Neural progenitor cell (in vitro differentiated cells): ENCODE measurements at regions not wholly inside any gene's neighbourhood (a gene's known extent, or its start where the extent isn't known, plus 50 kb on each side); places are given as distances from the start of the nearest gene placed in this dataset.

ENCODE experiments used
- DNase-seq: peaks from one replicate; pipeline ENCODE4 v3.0.0-alpha.2; 2016; ENCODE audit warnings: low spot score
- H2AFZ ChIP-seq: fragments of 200-600 bp; sonication (generic); replicated peaks from 2 replicates; pipeline ENCODE4 v1.6.1; 2016; ENCODE audit warnings: antibody characterized with exemption
- H3F3A ChIP-seq: fragments of 200-600 bp; sonication (generic); 2 replicates; pipeline ENCODE4 v1.6.1; 2016; ENCODE audit warnings: antibody characterized with exemption, low read depth
- H3K27ac ChIP-seq: fragments of 200-600 bp; sonication (generic); 2 replicates; pipeline ENCODE4 v1.5.1; 2016; ENCODE audit warnings: mild to moderate bottlenecking
- H3K27me3 ChIP-seq: fragments of 200-600 bp; sonication (generic); 2 replicates; pipeline ENCODE4 v1.6.1; 2016; ENCODE audit warnings: mild to moderate bottlenecking, moderate library complexity
- H3K36me3 ChIP-seq: fragments of 200-600 bp; sonication (generic); 2 replicates; pipeline ENCODE4 v1.5.1; 2016
- H3K4me1 ChIP-seq: fragments of 200-600 bp; sonication (generic); 2 replicates; pipeline ENCODE4 v1.6.1; 2016; ENCODE audit warnings: mixed run types
- H3K4me2 ChIP-seq: fragments of 200-600 bp; sonication (generic); 2 replicates; pipeline ENCODE4 v1.6.1; 2016
- H3K4me3 ChIP-seq: fragments of 200-600 bp; sonication (generic); 2 replicates; pipeline ENCODE4 v1.5.1; 2016
- H3K79me2 ChIP-seq: fragments of 200-600 bp; sonication (generic); 2 replicates; pipeline ENCODE4 v1.6.1; 2016; ENCODE audit warnings: low read depth
- H3K9ac ChIP-seq: fragments of 200-600 bp; sonication (generic); 2 replicates; pipeline ENCODE4 v1.6.1; 2016
- H3K9me3 ChIP-seq: fragments of 200-600 bp; sonication (generic); 2 replicates; pipeline ENCODE4 v1.5.1; 2016; ENCODE audit warnings: low read depth
- H4K20me1 ChIP-seq: fragments of 200-600 bp; sonication (generic); 2 replicates; pipeline ENCODE4 v1.6.1; 2016; ENCODE audit warnings: low read depth
- H3K27ac Mint-ChIP-seq: 3 replicates; pipeline ENCODE4 v1.8.0; 2021; ENCODE audit warnings: mixed read lengths
- H3K27me3 Mint-ChIP-seq: 2 replicates; pipeline ENCODE4 v1.8.0; 2022; ENCODE audit warnings: low read depth, mild to moderate bottlenecking, inconsistent platforms, moderate library complexity, mixed read lengths; ENCODE audit not compliant: insufficient read depth
- H3K36me3 Mint-ChIP-seq: 3 replicates; pipeline ENCODE4 v1.8.0; 2021; ENCODE audit warnings: mixed read lengths
- H3K4me1 Mint-ChIP-seq: 3 replicates; pipeline ENCODE4 v1.8.0; 2021; ENCODE audit warnings: mixed read lengths
- H3K4me3 Mint-ChIP-seq: 3 replicates; pipeline ENCODE4 v1.8.0; 2021; ENCODE audit warnings: mild to moderate bottlenecking, moderate library complexity, mixed read lengths
- H3K9me3 Mint-ChIP-seq: 3 replicates; pipeline ENCODE4 v1.8.0; 2020; ENCODE audit warnings: mixed read lengths
- EZH2 ChIP-seq: fragments of 200-600 bp; sonication (generic); IDR thresholded peaks from 2 replicates; pipeline ENCODE4 v1.6.1; 2017; ENCODE audit warnings: antibody characterized with exemption, mild to moderate bottlenecking, moderate library complexity
- EZH2phosphoT487 ChIP-seq: fragments of 200-600 bp; sonication (generic); IDR thresholded peaks from 2 replicates; pipeline ENCODE4 v1.6.1; 2017; ENCODE audit warnings: antibody characterized with exemption
- TF ChIP-seq, protein P1 (sequence below): fragments of 200-600 bp; sonication (generic); IDR thresholded peaks from 2 replicates; pipeline ENCODE4 v1.5.1; 2017; ENCODE audit warnings: antibody characterized with exemption, mild to moderate bottlenecking

DNA sequence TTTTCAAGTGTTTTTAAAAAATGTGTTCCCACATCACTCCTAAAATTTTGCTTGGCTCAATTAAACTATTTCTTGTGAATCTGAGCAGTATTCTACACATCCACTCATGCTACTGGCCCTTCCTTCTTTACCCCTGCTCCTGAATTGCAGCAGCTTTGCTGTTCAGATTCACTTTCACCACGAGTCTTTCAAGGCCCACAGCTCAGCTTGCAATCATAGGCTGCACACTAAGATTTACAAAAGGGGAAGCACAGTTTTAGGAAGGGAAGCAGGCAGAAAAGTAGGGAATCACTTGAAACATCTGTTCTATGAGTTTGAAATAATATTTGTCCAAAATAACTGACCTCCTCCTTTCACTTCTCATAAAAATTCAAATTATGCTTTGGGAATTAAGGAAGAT, 70.9 kb upstream of the EDEM3 start:
- no peak for DNase-seq
- no peaks in the 10 kb centered on the region for H3K36me3 ChIP-seq
- H3K27ac ChIP-seq: no peak overlapping the region
- no peaks in the 10 kb centered on the region for H3K27me3 ChIP-seq
- peaks cover 7% of the 10 kb centered on the region for H3F3A ChIP-seq
- H3K4me1 ChIP-seq: peaks cover 12% of the 10 kb centered on the region
- no peak overlapping the region for H2AFZ ChIP-seq
- peaks cover 5% of the 10 kb centered on the region for H3K27me3 Mint-ChIP-seq
- H3K4me3 Mint-ChIP-seq: no peak overlapping the region
- no peaks in the 10 kb centered on the region for H3K9me3 Mint-ChIP-seq
- H3K9ac ChIP-seq: no peak overlapping the region
- H3K4me2 ChIP-seq: no peak overlapping the region
- H3K4me3 ChIP-seq: no peak overlapping the region
- no peaks in the 10 kb centered on the region for H3K79me2 ChIP-seq
- no peaks in the 10 kb centered on the region for H3K9me3 ChIP-seq
- H3K36me3 Mint-ChIP-seq: no peaks in the 10 kb centered on the region
- H4K20me1 ChIP-seq: no peaks in the 10 kb centered on the region
- TF ChIP-seq, protein P1, sequence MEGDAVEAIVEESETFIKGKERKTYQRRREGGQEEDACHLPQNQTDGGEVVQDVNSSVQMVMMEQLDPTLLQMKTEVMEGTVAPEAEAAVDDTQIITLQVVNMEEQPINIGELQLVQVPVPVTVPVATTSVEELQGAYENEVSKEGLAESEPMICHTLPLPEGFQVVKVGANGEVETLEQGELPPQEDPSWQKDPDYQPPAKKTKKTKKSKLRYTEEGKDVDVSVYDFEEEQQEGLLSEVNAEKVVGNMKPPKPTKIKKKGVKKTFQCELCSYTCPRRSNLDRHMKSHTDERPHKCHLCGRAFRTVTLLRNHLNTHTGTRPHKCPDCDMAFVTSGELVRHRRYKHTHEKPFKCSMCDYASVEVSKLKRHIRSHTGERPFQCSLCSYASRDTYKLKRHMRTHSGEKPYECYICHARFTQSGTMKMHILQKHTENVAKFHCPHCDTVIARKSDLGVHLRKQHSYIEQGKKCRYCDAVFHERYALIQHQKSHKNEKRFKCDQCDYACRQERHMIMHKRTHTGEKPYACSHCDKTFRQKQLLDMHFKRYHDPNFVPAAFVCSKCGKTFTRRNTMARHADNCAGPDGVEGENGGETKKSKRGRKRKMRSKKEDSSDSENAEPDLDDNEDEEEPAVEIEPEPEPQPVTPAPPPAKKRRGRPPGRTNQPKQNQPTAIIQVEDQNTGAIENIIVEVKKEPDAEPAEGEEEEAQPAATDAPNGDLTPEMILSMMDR: no peak
- TF ChIP-seq EZH2: no peak
- TF ChIP-seq EZH2phosphoT487: no peak
- peaks cover 18% of the 10 kb centered on the region for H3K4me1 Mint-ChIP-seq
- no peak overlapping the region for H3K27ac Mint-ChIP-seq

DNA sequence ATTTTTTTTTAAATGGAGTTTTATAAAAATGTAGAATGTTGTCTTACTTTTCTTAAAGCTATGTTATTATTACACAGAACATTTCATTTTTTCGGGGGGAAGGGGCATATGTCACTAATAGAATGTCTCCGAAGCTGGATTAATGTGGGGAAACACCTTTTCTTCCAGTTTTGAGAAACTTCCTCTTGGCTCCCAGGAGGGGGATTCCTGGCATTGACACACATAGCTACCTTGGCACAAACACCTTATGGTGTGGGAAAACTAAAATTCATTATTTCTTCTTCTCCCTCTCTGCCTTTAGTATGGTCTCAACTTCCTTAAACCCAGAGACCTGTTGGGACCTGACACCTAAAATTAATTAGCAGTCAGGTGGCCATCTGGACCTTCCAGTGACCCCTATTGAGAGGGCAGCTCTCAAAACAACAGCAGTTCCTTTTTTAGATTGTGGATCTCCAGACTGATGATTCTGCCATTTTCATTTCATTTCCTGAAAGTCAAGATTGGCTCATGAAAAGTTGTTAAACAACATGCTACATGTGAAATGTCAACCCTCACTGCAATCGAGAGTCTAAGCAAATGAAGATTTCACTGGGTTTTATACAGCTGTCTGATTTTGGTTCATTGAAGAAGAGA, 70.1 kb upstream of the EDEM3 start:
- TF ChIP-seq EZH2phosphoT487 (no peak), EZH2 (no peak)
- TF ChIP-seq, protein P1: no peak
- no peak overlapping the region for H2AFZ ChIP-seq

DNA sequence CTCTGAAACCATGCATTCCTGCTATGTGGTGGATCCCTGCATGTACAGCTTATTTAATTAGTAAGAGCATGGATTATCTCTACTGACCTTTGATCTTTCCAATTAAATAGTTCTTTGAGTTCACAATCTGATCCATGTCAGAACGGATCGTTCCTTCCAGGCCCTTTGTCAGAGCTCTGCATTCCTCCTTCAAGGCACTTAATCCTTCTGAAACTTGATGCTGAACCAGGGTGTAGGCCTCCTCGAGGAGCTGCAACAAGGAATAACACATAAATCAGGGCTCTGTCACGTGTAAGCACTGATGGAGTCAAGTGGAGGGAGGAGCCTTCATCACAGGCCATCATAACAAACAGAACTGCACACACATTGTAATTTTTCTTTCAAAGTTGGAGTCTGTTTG, 68.4 kb upstream of the EDEM3 start:
- no peaks in the 10 kb centered on the region for H3K79me2 ChIP-seq
- peaks cover 12% of the 10 kb centered on the region for H3K4me1 ChIP-seq
- H3K27ac ChIP-seq: no peak overlapping the region
- Mint-ChIP-seq H3K27me3 (peaks cover 5% of the 10 kb centered on the region), H3K4me1 (peaks cover 18% of the 10 kb centered on the region), H3K36me3 (no peaks in the 10 kb centered on the region), H3K9me3 (peaks cover 2% of the 10 kb centered on the region), H3K4me3 (no peak overlapping the region), H3K27ac (peak overlapping the region; percentile 61)
- H3K4me3 ChIP-seq: no peak overlapping the region
- TF ChIP-seq, protein P1: no peak
- TF ChIP-seq EZH2: no peak
- peak; percentile 87 for TF ChIP-seq EZH2phosphoT487
- H3K27me3 ChIP-seq: no peaks in the 10 kb centered on the region
- peak; percentile 70 for DNase-seq
- no peak overlapping the region for H2AFZ ChIP-seq
- peak overlapping the region; percentile 40 for H3K4me2 ChIP-seq
- H4K20me1 ChIP-seq: no peaks in the 10 kb centered on the region
- no peak overlapping the region for H3K9ac ChIP-seq
- H3K9me3 ChIP-seq: no peaks in the 10 kb centered on the region
- H3K36me3 ChIP-seq: no peaks in the 10 kb centered on the region
- H3F3A ChIP-seq: peaks cover 7% of the 10 kb centered on the region

More for the DNA sequence above, 70.1 kb upstream of the EDEM3 start:
- H3K79me2 ChIP-seq: no peaks in the 10 kb centered on the region
- H3K4me1 Mint-ChIP-seq: peaks cover 18% of the 10 kb centered on the region
- peaks cover 12% of the 10 kb centered on the region for H3K4me1 ChIP-seq
- H3K27me3 Mint-ChIP-seq: peaks cover 5% of the 10 kb centered on the region
- DNase-seq: no peak
- H3K9ac ChIP-seq: no peak overlapping the region
- no peaks in the 10 kb centered on the region for H3K9me3 ChIP-seq
- no peak overlapping the region for H3K4me2 ChIP-seq
- H3K27me3 ChIP-seq: no peaks in the 10 kb centered on the region
- H3K4me3 Mint-ChIP-seq: no peak overlapping the region
- no peak overlapping the region for H3K27ac ChIP-seq
- no peaks in the 10 kb centered on the region for H3K36me3 ChIP-seq
- no peaks in the 10 kb centered on the region for H3K36me3 Mint-ChIP-seq
- H3K9me3 Mint-ChIP-seq: no peaks in the 10 kb centered on the region
- no peaks in the 10 kb centered on the region for H4K20me1 ChIP-seq
- H3F3A ChIP-seq: peaks cover 7% of the 10 kb centered on the region
- no peak overlapping the region for H3K4me3 ChIP-seq
- no peak overlapping the region for H3K27ac Mint-ChIP-seq
